HG02840 (cell line): ENCODE measurements at regions not wholly inside any gene's neighbourhood (a gene's known extent, or its start where the extent isn't known, plus 50 kb on each side); places are given as distances from the start of the nearest gene placed in this dataset.
"Not testable (repeated sequence)": the region's sequence is repeated elsewhere in the genome, so short reads cannot be mapped to it uniquely, and the experiment has no call there.

Experiments used
- ATAC-seq: cut with Tn5 transposase; IDR thresholded peaks from one replicate; pipeline ENCODE4 v1.9.1; 2021; ENCODE audit warnings: mild to moderate bottlenecking, moderate library complexity, moderate number of reproducible peaks; ENCODE audit not compliant: unreplicated experiment, low FRiP score

DNA sequence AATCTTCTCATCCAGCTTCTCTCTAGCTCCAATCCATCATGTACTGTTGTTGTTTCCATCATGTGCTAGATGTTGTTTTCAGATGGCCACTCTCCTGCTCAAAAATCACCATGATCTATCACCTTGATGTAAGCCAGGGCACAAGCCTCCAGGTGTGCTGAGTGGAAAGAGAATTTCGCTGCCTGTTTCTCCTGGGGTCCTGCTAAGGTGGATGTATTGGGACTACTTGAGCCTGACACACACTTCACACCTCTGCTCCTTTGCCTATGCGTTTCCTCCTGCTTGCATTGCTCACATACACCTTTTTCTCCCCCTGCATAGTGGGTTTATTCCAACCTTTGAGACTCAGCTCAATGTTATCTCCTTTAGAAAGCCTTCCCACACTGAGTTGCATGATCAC, 287.6 kb downstream of the CYRIA start:
- no peak for ATAC-seq

GRCh38 chr2:16375981-16376380, 289.7 kb downstream of the CYRIA start:
- no peak for ATAC-seq

DNA sequence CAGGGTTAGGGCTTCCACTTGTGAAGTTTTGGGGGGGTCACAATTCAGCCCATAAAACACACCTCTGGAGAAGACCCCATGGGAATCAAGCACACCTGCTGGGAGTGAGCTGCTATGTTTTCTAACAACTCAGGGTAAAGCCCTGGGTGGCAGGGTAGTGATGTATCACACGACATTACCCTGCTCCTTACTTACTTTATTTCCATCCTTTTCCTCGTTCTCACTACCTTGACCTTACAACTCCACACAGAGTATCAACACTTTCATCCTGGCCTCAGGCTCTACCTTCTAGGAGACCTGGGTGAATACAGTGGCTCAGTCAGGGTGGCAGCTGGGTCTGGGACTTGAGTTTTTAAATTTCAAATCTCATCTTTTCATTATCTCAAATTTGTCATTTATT, 290.3 kb downstream of the CYRIA start:
- no peak for ATAC-seq

GRCh38 chr2:16374671-16375070, 291.0 kb downstream of the CYRIA start:
- no peak for ATAC-seq

DNA sequence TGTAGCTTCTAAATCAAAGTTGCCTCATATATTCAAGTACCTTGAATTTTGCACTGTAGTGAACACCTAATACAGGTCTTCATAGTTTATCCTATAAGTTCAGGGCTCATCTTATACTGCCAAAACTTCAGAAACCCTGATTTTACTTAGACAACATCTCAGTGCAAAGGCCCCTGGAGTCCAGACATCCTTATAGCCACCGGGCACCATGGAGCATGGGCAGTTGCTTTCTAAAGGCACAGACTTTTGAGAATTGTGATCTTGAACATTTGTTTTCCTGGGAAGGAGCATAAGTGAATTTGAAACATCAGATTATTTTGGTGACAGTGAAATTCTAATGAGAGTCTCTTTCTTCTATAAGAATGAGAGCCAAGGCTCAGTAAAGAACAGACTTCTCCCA, 292.3 kb downstream of the CYRIA start:
- no peak for ATAC-seq

DNA sequence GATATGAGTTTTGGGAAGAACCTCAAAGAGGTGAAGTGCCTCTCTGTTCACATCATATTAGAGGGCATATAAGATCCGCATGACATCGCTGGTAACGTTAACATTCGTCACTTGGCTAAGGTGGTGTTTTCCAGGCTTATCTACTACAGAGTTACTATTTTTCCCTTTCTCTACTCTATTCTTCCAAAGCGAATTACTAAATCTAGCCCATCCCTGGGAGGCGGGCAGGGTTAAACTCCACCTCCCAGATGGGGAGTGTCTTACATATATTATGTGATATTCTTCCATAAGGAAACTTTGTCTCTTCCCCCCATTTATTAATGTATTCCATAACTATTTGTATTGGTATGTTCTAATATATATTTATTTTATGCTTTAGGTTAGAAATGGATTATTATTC, 293.9 kb downstream of the CYRIA start:
- no peak for ATAC-seq

DNA sequence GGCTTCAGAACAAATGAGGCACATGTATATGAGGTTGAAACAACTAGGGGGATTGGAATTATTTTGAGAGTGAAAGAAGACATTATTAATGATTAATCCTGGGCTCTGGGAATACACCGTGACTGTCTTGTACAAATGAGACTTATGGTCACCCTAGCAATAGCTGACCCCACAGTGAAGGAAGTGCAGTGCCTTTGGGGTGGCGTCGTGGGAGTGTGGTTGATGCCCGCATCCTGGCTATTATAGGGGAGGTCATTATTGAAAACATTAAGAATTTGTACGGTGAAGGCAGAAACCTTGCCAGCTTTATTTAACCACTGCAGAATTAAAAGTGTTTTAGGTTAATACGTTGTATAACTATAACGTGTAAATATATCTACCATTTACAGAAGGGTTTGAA, 296.7 kb downstream of the CYRIA start:
- no peak for ATAC-seq

DNA sequence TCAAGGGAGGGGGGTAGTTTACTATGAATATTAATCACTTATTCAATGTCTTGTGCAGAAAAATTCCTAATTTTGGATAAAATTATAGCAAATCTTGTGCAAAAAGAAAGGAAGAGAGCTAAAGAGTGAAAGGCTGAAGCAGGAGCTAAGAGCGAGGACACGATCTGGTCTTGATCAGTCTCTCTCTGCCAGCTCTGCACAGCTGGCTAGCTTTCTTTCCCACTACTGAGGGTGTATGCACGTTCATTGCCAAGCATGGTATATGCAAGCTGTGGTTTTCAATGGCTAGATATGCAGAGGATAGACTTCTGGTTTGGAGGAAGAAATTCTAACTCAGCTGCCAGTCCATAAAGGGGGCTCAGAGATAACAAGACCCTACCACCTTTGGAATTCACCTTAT, 297.3 kb downstream of the CYRIA start:
- ATAC-seq, result no peak

DNA sequence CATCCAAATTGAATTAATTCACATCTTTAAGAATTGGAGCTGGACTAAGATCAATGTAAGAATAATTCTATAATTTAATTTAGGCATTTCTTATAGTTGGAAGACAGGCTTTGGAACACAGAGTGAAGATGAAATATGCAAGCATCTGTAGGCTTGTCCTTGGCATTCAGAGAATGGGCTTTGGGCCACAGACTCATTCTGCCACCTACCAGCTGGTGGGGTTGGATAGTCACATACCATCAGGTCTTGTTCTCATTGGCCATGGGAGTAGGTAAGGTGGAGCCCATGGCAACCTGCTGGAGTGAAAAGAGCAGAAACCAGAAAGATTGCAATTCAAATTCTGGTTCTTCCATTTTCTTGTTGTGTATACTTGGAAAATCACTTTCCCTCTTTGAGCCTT, 300.3 kb downstream of the CYRIA start:
- no peak for ATAC-seq

- no peak for ATAC-seq
These were observed 302.1 kb downstream of the CYRIA start for GRCh38 chr2:16363581-16363980.

- no peak for ATAC-seq
These were observed 303.0 kb downstream of the CYRIA start for GRCh38 chr2:16362611-16363010.

GRCh38 chr2:16361261-16361995, 304.2 kb downstream of the CYRIA start:
- ATAC-seq, result no peak

DNA sequence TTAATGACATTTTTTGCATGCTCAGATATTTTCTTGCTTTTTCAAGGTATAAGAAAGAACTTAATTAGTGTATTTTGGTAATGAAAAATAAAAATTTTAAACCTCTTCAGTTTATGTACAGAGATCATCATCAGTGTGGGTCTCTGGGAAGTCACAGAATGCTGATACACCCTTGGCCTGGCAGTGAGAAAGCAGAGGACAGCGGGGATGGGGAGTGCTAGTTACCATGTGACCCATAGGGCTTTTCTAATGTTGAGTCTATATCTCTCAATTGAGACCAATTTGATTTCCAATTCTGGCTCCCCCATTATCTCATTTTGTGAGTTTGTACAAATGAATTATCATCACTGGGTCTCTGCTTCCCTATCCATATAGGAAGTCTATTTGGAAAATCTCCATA, 305.7 kb downstream of the CYRIA start:
- no peak for ATAC-seq

- ATAC-seq, result no peak
These were observed 308.4 kb downstream of the CYRIA start for GRCh38 chr2:16357188-16357587.

DNA sequence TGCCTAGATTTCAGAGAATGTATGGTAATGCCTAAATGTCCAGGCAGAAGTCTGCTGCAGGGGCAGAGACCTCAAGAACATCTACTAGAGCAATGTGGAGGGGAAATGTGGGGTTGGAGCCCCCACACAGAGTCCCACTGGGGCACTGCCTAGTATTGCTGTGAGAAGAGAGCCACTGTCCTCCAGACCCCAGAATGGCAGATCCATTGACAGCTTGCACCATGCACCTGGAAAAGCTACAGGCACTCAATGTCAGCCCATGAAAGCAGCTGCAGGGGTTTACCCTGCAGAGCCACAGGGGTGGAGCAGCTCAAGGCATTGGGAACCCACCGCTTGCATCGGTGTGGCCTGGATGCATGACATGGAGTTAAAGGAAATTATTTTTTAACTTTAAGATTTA, 314.1 kb downstream of the CYRIA start:
- no peak for ATAC-seq

DNA sequence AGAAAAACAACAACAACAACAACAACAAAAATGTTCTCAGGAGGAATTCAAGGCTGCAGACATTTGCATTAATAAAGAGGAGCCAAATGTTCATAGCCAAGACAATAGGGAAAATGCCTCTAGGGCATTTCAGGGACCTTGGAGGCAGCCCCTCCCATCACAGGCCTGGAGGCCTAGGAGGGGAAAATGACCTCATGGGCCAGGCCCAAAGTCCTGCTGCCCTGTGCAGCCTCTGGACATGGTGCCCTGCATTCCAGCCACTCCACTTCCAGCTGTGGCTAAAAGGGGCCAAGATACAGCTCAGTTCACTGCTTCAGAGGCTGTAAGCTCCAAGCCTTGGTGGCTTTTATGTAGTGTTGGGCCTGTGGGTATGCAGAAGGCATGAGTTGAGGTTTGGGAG, 314.5 kb downstream of the CYRIA start:
- ATAC-seq, result no peak

- no peak for ATAC-seq
These were observed 315.4 kb downstream of the CYRIA start for GRCh38 chr2:16350211-16350610.

DNA sequence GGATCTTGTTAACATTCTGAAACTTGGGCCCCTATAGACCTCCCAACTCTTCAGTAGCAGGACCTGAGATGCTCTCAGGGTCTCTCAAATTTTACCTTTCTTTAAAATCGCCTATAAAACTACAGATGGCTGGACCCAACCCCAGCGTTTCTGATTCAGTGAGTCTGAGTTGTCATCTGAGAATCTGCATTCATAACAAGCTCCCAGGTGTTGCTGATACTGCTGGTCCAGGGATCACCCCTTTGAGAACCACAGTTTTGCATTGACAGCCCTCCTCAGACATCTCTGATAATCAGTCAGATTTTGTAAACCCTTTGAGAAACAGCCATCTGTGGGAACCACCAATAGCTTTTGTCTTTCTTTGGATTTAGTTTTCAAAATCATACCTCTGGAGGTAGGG, 315.8 kb downstream of the CYRIA start:
- ATAC-seq, result no peak

- ATAC-seq, result no peak
These were observed 316.7 kb downstream of the CYRIA start for GRCh38 chr2:16348821-16349515.

- no peak for ATAC-seq
These were observed 319.0 kb downstream of the CYRIA start for GRCh38 chr2:16346671-16347070.

GRCh38 chr2:16345231-16345630, 320.4 kb downstream of the CYRIA start:
- ATAC-seq, result not testable (repeated sequence)

DNA sequence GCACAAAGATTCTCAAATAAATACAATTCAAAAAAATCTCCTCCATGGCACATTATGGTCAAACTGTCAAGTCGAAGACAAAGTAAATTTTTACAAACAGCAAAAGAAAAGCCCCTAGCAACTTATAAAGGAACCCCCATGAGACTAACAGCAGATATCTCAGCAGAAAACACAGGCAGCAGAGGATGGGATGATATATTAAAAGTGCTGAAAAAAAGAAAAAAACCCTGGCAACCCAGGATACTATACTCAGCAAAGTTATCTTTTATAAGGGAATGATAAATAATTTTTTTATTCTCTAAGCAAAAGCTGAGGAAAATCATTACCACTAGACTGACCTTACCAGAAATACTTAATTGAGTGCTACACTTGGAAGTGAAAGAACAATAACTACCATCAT, 326.4 kb downstream of the CYRIA start:
- no peak for ATAC-seq
